Hepatocyte (in vitro differentiated cells): ENCODE measurements at regions not wholly inside any gene's neighbourhood (a gene's known extent, or its start where the extent isn't known, plus 50 kb on each side); places are given as distances from the start of the nearest gene placed in this dataset.

ENCODE experiments used
- CTCF ChIP-seq: fragments of 200-600 bp; sonication (generic); IDR thresholded peaks from 2 replicates; pipeline ENCODE4 v1.5.1; 2016; ENCODE audit warnings: antibody characterized with exemption, mild to moderate bottlenecking; ENCODE audit not compliant: poor library complexity
- EZH2 ChIP-seq: fragments of 200-600 bp; sonication (generic); IDR thresholded peaks from 2 replicates; pipeline ENCODE4 v1.6.1; 2016; ENCODE audit warnings: antibody characterized with exemption, mild to moderate bottlenecking, borderline replicate concordance
- EZH2phosphoT487 ChIP-seq: fragments of 200-600 bp; sonication (generic); IDR thresholded peaks from one replicate; pipeline ENCODE4 v1.6.1; 2018; ENCODE audit warnings: antibody characterized with exemption, mild to moderate bottlenecking, low read depth, moderate library complexity; ENCODE audit not compliant: unreplicated experiment, severe bottlenecking

- TF ChIP-seq EZH2phosphoT487 (no peak), CTCF (no peak), EZH2 (no peak)
Observed at GRCh38 chr6:85049282-85049681, 284.9 kb upstream of the TBX18 start.
